A549 (cell line): ENCODE measurements at regions not wholly inside any gene's neighbourhood (a gene's known extent, or its start where the extent isn't known, plus 50 kb on each side); places are given as distances from the start of the nearest gene placed in this dataset.
"Not testable (repeated sequence)": the region's sequence is repeated elsewhere in the genome, so short reads cannot be mapped to it uniquely, and the experiment has no call there.

Experiments
- ATAC-seq, 2 experiments: fragments of 200-7000 bp in 1 of 2; fragments of >200 bp in 1 of 2; cut with Nextera tagmentation in 1 of 2; cut with Tn5 transposase in 1 of 2; 3 replicates each; pipeline versions ENCODE4 v1.8.0 to v1.9.1; 2018 to 2020; ENCODE audit warnings: mild to moderate bottlenecking in 1 of 2, moderate library complexity in 1 of 2
- CTCF ChIA-PET: fragments of 300-600 bp; sonication (Branson Sonifier 250); formaldehyde crosslinking; extraction: SDS; loops from one replicate; lab custom pipeline; 2021; ENCODE audit warnings: antibody characterized with exemption, inconsistent platforms; lab: Yijun Ruan, JAX
- POLR2A ChIA-PET: fragments of 350-600 bp; formaldehyde crosslinking; extraction: SDS; loops from one replicate; lab custom pipeline; 2021; ENCODE audit warnings: antibody characterized with exemption, inconsistent platforms; lab: Yijun Ruan, JAX
- DNase-seq, 2 experiments: peaks; one replicate each; pipeline versions ENCODE4 v3.0.0 to v3.0.0-alpha.2; 2011 to 2016; ENCODE audit warnings: low read depth in 1 of 2, low spot score in 1 of 2
- FAIRE-seq: peaks from 2 replicates; lab custom pipeline; 2011; peaks lifted over from hg19 to GRCh38; lab: Jason Lieb, UNC
- H3K27ac ChIP-seq, 2 experiments: fragments of >200 bp; sonication (Bioruptor Twin); formaldehyde crosslinking; 3 replicates each; pipeline ENCODE4 v1.5.1; 2016 to 2017
- H3K4me1 ChIP-seq: fragments of >200 bp; sonication (Bioruptor Twin); formaldehyde crosslinking; 3 replicates; pipeline ENCODE4 v1.6.1; 2016
- H3K4me2 ChIP-seq: fragments of >200 bp; sonication (Bioruptor Twin); formaldehyde crosslinking; 3 replicates; pipeline ENCODE4 v1.6.1; 2016
- H3K4me3 ChIP-seq: fragments of >200 bp; sonication (Bioruptor Twin); formaldehyde crosslinking; 3 replicates; pipeline ENCODE4 v1.5.1; 2016
- H3K9me3 ChIP-seq: fragments of >200 bp; sonication (Bioruptor Twin); formaldehyde crosslinking; 3 replicates; pipeline ENCODE4 v1.6.1; 2016
- BHLHE40 ChIP-seq: IDR thresholded peaks from 2 replicates; pipeline ENCODE4 v1.6.1; 2012; ENCODE audit warnings: low read depth, low read length, inconsistent platforms
- CBX8 ChIP-seq: fragments of 200-600 bp; sonication (generic); IDR thresholded peaks from 2 replicates; pipeline ENCODE4 v1.6.1; 2016
- CEBPB ChIP-seq, 2 experiments: fragments of >200 bp in 1 of 2; sonication (Bioruptor Twin) in 1 of 2; formaldehyde crosslinking in 1 of 2; IDR thresholded peaks; 2 replicates each; pipeline ENCODE4 v1.6.1; 2012 to 2016
- CHD4 ChIP-seq: fragments of 200-600 bp; sonication (generic); IDR thresholded peaks from 2 replicates; pipeline ENCODE4 v1.6.1; 2016; ENCODE audit warnings: antibody characterized with exemption, mild to moderate bottlenecking, borderline replicate concordance
- EHF ChIP-seq: fragments of 250-450 bp; sonication (Bioruptor Pico); IDR thresholded peaks from 2 replicates; pipeline ENCODE4 v1.5.0; 2020; ENCODE audit warnings: mild to moderate bottlenecking
- EHMT2 ChIP-seq: fragments of 200-600 bp; sonication (generic); IDR thresholded peaks from 2 replicates; pipeline ENCODE4 v1.6.1; 2016; ENCODE audit warnings: antibody characterized with exemption, low read depth, mild to moderate bottlenecking, moderate library complexity
- EP300 ChIP-seq, 2 experiments: fragments of >200 bp; sonication (Bioruptor Twin); formaldehyde crosslinking; IDR thresholded peaks; 2 replicates in 1 of 2; 3 replicates in 1 of 2; pipeline ENCODE4 v1.6.1; 2016 to 2017
- FOSB ChIP-seq: fragments of 250-450 bp; sonication (Bioruptor Pico); IDR thresholded peaks from 2 replicates; pipeline ENCODE4 v1.5.0; 2020; ENCODE audit warnings: mild to moderate bottlenecking, moderate library complexity
- GATA3 ChIP-seq: IDR thresholded peaks from 2 replicates; pipeline ENCODE4 v1.6.1; 2012; ENCODE audit warnings: borderline replicate concordance
- HDAC2 ChIP-seq: fragments of 200-600 bp; sonication (generic); IDR thresholded peaks from 2 replicates; pipeline ENCODE4 v1.6.1; 2016
- HEYL ChIP-seq: fragments of 250-450 bp; sonication (Bioruptor Pico); IDR thresholded peaks from 2 replicates; pipeline ENCODE4 v1.8.0; 2021; ENCODE audit warnings: mild to moderate bottlenecking, moderate library complexity
- HOXB5 ChIP-seq: fragments of 250-450 bp; sonication (Bioruptor Pico); IDR thresholded peaks from 2 replicates; pipeline ENCODE4 v1.5.0; 2020; ENCODE audit warnings: mild to moderate bottlenecking, moderate library complexity
- JUN ChIP-seq, 2 experiments: fragments of >200 bp; sonication (Bioruptor Twin); formaldehyde crosslinking; IDR thresholded peaks; 2 replicates in 1 of 2; 3 replicates in 1 of 2; pipeline ENCODE4 v1.6.1; 2016 to 2017
- JUNB ChIP-seq: fragments of >200 bp; sonication (Bioruptor Twin); formaldehyde crosslinking; IDR thresholded peaks from 2 replicates; pipeline ENCODE4 v1.6.1; 2016
- KDM5A ChIP-seq: fragments of 200-600 bp; sonication (generic); IDR thresholded peaks from 2 replicates; pipeline ENCODE4 v1.6.1; 2016; ENCODE audit warnings: antibody characterized with exemption, mild to moderate bottlenecking
- MAFK ChIP-seq: fragments of 450-650 bp; IDR thresholded peaks from 2 replicates; pipeline ENCODE4 v1.6.1; 2014; ENCODE audit not compliant: partially characterized antibody
- NFE2L2 ChIP-seq: fragments of 150-350 bp; conservative IDR thresholded peaks from 2 replicates; pipeline ENCODE4 v1.6.1; 2014; ENCODE audit warnings: low read length
- POLR2A ChIP-seq: IDR thresholded peaks from 2 replicates; pipeline ENCODE4 v1.6.1; 2012; ENCODE audit warnings: mild to moderate bottlenecking, low read length
- RARB ChIP-seq: fragments of 250-450 bp; sonication (Bioruptor Pico); IDR thresholded peaks from 2 replicates; pipeline ENCODE4 v1.8.0; 2021; ENCODE audit warnings: mild to moderate bottlenecking, moderate library complexity
- RFX5 ChIP-seq: fragments of 450-650 bp; IDR thresholded peaks from 2 replicates; pipeline ENCODE4 v1.7.1; 2014; ENCODE audit warnings: antibody characterized with exemption, mild to moderate bottlenecking, moderate library complexity
- SMC3 ChIP-seq: fragments of >200 bp; sonication (Bioruptor Twin); formaldehyde crosslinking; IDR thresholded peaks from 3 replicates; pipeline ENCODE4 v1.6.1; 2018; ENCODE audit warnings: inconsistent platforms
- SREBF2 ChIP-seq: fragments of 450-650 bp; IDR thresholded peaks from 2 replicates; pipeline ENCODE4 v1.6.1; 2014; ENCODE audit warnings: mild to moderate bottlenecking, moderate library complexity
- ZC3H11A ChIP-seq: fragments of 450-650 bp; IDR thresholded peaks from 2 replicates; pipeline ENCODE4 v1.6.1; 2014; ENCODE audit warnings: antibody characterized with exemption, mild to moderate bottlenecking
- ZFP36 ChIP-seq: fragments of 450-650 bp; IDR thresholded peaks from 2 replicates; pipeline ENCODE4 v1.6.1; 2014; ENCODE audit warnings: borderline replicate concordance; ENCODE audit not compliant: partially characterized antibody
- ZSCAN20 ChIP-seq: fragments of 250-450 bp; sonication (Bioruptor Pico); IDR thresholded peaks from 2 replicates; pipeline ENCODE4 v1.8.0; 2022; ENCODE audit warnings: mild to moderate bottlenecking, moderate library complexity
- WGBS: methylation state at CpG from one replicate; pipeline ENCODE4 v1.1.6; 2017; ENCODE audit errors: missing lambda C conversion rate; 5-methylcytosine and 5-hydroxymethylcytosine counted together
- TF ChIP-seq, protein P1 (sequence below): fragments of >200 bp; sonication (Bioruptor Twin); formaldehyde crosslinking; IDR thresholded peaks from 3 replicates; pipeline ENCODE4 v1.5.1; 2016
- TF ChIP-seq, protein P2 (sequence below): fragments of >200 bp; sonication (Bioruptor Twin); formaldehyde crosslinking; IDR thresholded peaks from 3 replicates; pipeline ENCODE4 v1.6.1; 2016
- TF ChIP-seq, protein P3 (sequence below): IDR thresholded peaks from 2 replicates; pipeline ENCODE4 v1.6.1; 2012
- TF ChIP-seq, protein P4 (sequence below): IDR thresholded peaks from 2 replicates; pipeline ENCODE4 v1.6.1; 2012; ENCODE audit warnings: low read depth, borderline replicate concordance
- TF ChIP-seq, protein P5 (sequence below): fragments of 150-350 bp; IDR thresholded peaks from 2 replicates; pipeline ENCODE4 v1.6.1; 2014; ENCODE audit warnings: low read depth, mild to moderate bottlenecking, low read length

DNA sequence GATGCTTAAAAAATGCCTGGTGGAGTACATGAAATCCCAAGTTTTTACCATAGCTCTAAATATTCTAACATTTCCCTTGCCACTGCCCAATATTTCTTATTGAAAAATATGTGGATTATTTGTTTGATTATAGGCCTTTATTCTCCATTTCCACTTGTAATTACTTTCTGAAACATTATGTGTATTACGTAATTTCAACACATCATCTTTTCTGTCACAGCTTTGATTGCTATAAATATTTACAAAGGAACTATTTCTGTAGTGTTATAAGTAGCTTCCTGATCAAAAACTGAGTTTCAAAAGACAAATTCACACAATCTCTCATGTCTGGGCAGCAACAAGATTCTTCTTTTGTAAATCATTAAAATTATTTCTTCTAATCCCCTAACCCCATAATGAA is 859.6 kb upstream of the CRIM1 start:
- 29% methylated on average over 1 of the region's 1 CpG for WGBS

DNA sequence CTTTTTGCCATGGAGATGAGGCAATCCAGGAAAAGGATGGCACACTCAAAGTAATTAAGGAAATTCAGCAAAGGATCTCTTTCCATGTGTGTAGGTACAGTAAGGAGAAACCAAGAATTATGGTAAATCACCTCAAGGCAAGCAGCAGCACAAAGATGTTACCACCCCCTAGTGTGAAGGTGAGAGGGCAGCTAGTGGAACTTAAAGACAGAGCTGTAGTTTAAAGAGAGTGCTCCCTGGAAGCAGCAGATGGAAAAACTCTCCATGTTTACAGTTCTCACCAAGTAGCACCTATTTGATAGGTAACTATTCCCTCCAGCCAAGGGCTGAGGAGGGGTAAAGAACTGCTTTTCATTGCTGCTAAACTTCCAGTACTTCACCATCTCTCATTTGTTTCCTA is 860.4 kb upstream of the CRIM1 start:
- FAIRE-seq: no peak
- no peaks in the 10 kb centered on the region for H3K4me1 ChIP-seq
- no peak for ATAC-seq
- no peak overlapping the region for H3K4me2 ChIP-seq
- ChIA-PET CTCF (no interaction called here), POLR2A (no interaction called here)
- TF ChIP-seq KDM5A (no peak), SMC3 (no peak), ZSCAN20 (CRISPR knock-in tag) (no peak), SREBF2 (no peak), BHLHE40 (no peak), EHMT2 (no peak), NFE2L2 (no peak), HDAC2 (no peak), JUNB (no peak), RFX5 (no peak), POLR2A (no peak), HEYL (CRISPR knock-in tag) (no peak), CEBPB (IDR thresholded peaks at IDR 0.05) (no peak), CHD4 (no peak)
- TF ChIP-seq, protein P1, sequence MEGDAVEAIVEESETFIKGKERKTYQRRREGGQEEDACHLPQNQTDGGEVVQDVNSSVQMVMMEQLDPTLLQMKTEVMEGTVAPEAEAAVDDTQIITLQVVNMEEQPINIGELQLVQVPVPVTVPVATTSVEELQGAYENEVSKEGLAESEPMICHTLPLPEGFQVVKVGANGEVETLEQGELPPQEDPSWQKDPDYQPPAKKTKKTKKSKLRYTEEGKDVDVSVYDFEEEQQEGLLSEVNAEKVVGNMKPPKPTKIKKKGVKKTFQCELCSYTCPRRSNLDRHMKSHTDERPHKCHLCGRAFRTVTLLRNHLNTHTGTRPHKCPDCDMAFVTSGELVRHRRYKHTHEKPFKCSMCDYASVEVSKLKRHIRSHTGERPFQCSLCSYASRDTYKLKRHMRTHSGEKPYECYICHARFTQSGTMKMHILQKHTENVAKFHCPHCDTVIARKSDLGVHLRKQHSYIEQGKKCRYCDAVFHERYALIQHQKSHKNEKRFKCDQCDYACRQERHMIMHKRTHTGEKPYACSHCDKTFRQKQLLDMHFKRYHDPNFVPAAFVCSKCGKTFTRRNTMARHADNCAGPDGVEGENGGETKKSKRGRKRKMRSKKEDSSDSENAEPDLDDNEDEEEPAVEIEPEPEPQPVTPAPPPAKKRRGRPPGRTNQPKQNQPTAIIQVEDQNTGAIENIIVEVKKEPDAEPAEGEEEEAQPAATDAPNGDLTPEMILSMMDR: no peak
- TF ChIP-seq, protein P2, sequence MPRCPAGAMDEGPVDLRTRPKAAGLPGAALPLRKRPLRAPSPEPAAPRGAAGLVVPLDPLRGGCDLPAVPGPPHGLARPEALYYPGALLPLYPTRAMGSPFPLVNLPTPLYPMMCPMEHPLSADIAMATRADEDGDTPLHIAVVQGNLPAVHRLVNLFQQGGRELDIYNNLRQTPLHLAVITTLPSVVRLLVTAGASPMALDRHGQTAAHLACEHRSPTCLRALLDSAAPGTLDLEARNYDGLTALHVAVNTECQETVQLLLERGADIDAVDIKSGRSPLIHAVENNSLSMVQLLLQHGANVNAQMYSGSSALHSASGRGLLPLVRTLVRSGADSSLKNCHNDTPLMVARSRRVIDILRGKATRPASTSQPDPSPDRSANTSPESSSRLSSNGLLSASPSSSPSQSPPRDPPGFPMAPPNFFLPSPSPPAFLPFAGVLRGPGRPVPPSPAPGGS: no peak
- H3K4me3 ChIP-seq: no peak overlapping the region
- H3K9me3 ChIP-seq: no peaks in the 10 kb centered on the region
- no peak for DNase-seq
- no peak overlapping the region for H3K27ac ChIP-seq

More for the DNA sequence above, 859.6 kb upstream of the CRIM1 start:
- CTCF ChIA-PET: no interaction called here
- no peak overlapping the region for H3K4me2 ChIP-seq
- POLR2A ChIA-PET: no interaction called here
- FAIRE-seq: no peak
- no peak overlapping the region for H3K4me3 ChIP-seq
- H3K27ac ChIP-seq: no peak overlapping the region
- no peak for DNase-seq
- no peaks in the 10 kb centered on the region for H3K4me1 ChIP-seq
- no peaks in the 10 kb centered on the region for H3K9me3 ChIP-seq
- TF ChIP-seq FOSB (no peak), ZC3H11A (no peak), EP300 (IDR thresholded peaks at IDR 0.05) (no peak), CBX8 (no peak), HOXB5 (CRISPR knock-in tag) (no peak), JUNB (no peak), MAFK (no peak), EHF (no peak), JUN (IDR thresholded peaks at IDR 0.05) (no peak), GATA3 (no peak), RARB (no peak), ZFP36 (no peak)
- TF ChIP-seq, protein P3, sequence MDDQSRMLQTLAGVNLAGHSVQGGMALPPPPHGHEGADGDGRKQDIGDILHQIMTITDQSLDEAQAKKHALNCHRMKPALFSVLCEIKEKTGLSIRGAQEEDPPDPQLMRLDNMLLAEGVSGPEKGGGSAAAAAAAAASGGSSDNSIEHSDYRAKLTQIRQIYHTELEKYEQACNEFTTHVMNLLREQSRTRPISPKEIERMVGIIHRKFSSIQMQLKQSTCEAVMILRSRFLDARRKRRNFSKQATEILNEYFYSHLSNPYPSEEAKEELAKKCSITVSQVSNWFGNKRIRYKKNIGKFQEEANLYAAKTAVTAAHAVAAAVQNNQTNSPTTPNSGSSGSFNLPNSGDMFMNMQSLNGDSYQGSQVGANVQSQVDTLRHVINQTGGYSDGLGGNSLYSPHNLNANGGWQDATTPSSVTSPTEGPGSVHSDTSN: no peak
- TF ChIP-seq, protein P4, sequence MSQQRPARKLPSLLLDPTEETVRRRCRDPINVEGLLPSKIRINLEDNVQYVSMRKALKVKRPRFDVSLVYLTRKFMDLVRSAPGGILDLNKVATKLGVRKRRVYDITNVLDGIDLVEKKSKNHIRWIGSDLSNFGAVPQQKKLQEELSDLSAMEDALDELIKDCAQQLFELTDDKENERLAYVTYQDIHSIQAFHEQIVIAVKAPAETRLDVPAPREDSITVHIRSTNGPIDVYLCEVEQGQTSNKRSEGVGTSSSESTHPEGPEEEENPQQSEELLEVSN: no peak
- TF ChIP-seq, protein P5, sequence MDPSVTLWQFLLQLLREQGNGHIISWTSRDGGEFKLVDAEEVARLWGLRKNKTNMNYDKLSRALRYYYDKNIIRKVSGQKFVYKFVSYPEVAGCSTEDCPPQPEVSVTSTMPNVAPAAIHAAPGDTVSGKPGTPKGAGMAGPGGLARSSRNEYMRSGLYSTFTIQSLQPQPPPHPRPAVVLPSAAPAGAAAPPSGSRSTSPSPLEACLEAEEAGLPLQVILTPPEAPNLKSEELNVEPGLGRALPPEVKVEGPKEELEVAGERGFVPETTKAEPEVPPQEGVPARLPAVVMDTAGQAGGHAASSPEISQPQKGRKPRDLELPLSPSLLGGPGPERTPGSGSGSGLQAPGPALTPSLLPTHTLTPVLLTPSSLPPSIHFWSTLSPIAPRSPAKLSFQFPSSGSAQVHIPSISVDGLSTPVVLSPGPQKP: no peak
- TF ChIP-seq, protein P1: no peak
- ATAC-seq: no peak

DNA sequence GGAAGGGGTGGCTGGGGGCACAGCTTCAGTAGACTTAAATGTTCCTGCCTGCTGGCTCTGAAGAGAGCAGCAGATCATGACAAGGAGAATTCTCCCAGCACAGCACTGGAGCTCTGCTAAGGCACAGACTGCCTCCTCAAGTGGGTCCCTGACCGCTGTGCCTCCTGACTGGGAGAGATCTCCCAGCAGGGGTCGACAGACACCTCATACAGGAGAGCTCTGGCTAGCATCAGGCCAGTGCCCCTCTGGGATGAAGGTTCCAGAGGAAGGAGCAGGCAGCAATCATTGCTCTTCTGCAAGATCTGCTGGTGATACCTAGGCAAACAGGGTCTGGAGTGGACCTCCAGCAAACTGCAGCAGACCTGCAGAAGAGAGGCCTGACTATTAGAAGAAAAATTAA is 877.5 kb upstream of the CRIM1 start:
- CTCF ChIA-PET, H3K9me3 ChIP-seq, DNase-seq, H3K4me1 ChIP-seq, H3K4me3 ChIP-seq, ATAC-seq, FAIRE-seq, POLR2A ChIA-PET, H3K4me2 ChIP-seq, H3K27ac ChIP-seq: not testable (repeated sequence)
- 0% methylated on average over 1 of the region's 2 CpGs for WGBS
